GM21825 (cell line): ENCODE measurements at regions not wholly inside any gene's neighbourhood (a gene's known extent, or its start where the extent isn't known, plus 50 kb on each side); places are given as distances from the start of the nearest gene placed in this dataset.
"Not testable (repeated sequence)": the region's sequence is repeated elsewhere in the genome, so short reads cannot be mapped to it uniquely, and the experiment has no call there.

Experiments used
- ATAC-seq: cut with Tn5 transposase; IDR thresholded peaks from one replicate; pipeline ENCODE4 v1.9.1; 2021; ENCODE audit warnings: mild to moderate bottlenecking, moderate library complexity; ENCODE audit not compliant: unreplicated experiment

DNA sequence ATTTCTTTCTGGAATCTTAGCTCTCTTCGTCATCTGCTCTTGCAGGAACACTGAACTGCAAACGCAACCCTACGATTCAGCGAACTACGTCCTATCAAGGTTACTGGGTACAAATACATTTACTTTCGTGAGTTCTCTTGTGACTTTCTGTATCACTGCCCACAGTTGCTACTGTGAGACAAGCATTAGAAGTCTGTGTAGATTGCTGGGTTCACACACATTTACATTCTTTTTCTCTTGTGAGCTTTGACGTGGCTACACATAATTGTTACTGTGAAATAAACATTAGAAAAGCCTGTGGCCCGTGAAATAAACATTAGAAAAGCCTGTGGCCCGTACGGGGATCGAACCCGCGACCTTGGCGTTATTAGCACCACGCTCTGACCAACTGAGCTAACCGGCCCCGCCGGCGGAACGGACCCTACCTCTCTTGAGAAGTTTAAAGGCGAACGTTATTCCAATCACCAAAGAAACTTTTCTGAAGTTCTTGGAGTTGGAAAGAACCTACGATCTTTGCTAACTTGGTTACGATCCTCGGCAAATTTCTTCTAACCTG lies 61.2 kb upstream of the ZNF322 start:
- ATAC-seq: not testable (repeated sequence)

DNA sequence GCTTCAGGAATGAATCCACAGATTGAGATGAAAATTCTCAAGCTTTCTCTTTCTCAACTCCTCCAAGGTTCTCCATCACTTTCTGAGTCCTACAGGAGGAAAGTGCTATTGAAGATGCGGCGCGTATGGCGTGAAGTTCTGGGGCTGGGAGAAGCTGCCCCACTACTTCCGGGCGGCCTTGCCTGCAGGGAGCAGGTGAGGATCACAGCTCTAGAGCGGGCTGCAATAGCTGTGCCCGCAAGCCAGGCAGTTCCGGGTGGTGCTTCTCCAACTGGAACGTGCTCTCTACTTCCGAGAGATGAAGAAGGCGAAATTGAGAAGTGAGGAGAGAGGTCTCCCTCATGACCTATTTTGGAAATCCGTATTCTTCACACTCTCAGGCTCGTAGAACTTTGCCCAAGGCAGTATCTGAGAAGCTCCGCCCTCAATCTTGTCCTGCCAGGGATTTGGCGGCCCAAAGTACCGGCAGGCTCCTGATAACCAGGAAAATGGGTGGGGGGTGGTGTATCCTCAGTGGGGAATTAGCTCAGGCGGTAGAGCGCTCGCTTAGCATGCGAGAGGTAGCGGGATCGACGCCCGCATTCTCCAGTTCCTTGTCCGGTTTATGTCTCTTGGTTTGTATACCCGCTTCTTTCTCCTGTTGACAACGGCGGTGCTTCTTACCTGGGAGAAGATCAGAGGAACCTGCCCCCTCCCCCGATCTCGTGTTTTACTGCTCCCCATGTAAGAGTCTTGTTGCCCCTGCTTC lies 70.6 kb upstream of the ZNF322 start:
- ATAC-seq: not testable (repeated sequence)

- ATAC-seq: not testable (repeated sequence)
These were observed 75.4 kb upstream of the ZNF322 start for GRCh38 chr6:26734776-26735472.

DNA sequence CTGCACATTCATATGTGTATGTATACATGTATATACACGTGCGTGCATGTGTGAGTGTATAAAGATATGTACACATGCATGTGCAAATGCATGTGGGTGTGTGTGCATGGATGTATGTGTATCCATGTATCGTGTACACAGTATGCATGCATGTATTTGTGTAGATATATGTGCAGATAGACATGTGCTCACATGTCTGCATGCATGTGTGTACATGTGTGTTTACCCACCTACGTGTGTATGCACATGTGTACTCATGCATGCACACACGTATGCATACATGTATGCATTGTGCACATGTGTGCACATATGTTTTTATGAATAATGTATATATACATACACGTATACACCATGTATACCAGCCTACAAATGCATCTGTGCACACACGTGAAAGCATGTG lies 80.3 kb upstream of the ZNF322 start:
- no peak for ATAC-seq

DNA sequence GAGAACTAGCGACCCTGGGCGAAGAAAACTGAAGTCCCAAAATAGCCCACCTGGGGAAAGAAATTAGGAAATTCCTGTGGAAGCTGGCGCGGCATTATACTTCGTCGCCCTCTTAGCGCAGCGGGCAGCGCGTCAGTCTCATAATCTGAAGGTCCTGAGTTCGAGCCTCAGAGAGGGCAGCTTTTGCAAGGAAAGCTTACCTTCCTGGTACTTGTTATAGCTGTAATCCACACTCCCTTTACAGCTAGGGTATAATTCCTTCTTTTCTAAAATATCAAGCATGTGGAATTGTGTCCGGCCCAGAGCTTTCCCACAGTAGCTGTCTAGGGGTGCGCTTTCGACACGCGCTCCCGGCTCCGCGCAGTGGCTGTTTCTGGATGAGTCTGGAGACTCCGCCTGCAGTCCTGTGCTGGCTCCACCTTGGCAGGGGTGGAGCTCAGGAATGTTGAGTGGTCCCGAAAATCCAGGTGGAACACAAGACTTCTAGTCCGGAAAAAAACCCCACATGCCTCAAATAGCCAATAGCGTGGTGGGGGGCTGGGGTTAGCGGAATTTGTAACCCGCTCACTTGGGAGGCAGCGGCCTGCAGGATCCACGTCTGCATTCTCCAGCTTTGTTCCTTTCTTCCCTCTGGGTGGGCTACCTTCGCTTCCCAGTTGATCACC lies 83.7 kb upstream of the ZNF322 start:
- no peak for ATAC-seq

GRCh38 chr6:26743941-26744699 lies 84.6 kb upstream of the ZNF322 start:
- ATAC-seq: no peak

- not testable (repeated sequence) for ATAC-seq
These were observed 85.3 kb upstream of the ZNF322 start for GRCh38 chr6:26744837-26745282.

- not testable (repeated sequence) for ATAC-seq
These were observed 86.4 kb upstream of the ZNF322 start for GRCh38 chr6:26745964-26746363.

DNA sequence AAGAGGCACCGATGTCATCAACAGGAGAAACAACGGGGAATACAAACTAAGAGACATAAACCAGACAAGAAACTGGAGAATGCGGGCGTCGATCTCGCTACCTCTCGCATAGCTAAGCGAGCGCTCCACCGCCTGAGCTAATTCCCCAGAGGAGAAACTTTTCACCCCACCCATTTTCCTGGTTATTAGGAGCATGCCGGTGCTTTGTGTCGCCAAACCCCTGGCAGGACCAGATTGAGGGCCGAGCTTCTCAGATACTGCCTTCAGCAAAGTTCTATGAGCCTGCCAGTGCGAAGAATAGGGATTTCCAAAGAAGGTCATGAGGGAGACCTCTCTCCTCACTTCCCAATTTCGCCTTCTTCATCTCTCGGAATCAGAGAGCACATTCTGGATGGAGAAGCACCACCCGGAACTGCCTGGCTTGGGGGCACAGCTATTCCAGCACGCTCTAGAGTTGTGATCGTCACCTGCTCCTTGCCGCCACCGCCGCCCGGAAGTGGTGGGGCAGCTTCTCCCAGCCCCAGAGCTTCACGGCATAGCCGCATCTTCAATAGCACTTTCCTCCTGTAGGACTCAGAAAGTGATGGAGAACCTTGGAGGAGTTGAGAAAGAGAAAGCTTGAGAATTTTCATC lies 89.7 kb upstream of the ZNF322 start:
- ATAC-seq: not testable (repeated sequence)

DNA sequence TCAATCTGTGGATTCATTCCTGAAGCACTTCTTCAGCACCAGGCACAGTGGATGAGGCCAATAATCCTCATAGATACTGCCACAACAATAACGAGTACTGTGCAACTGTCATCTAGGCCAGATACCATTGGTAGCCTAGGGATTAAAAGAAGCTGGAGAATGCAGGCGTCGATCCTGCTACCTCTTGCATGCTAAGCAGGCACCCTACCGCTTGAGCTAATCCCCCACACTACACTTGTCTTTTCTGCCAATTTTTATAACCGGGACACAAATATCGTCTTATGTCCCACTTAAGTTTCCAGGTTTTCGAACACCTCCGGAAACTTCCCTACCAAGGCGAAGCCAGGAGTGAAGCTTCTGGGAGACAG lies 90.2 kb upstream of the ZNF322 start:
- not testable (repeated sequence) for ATAC-seq

DNA sequence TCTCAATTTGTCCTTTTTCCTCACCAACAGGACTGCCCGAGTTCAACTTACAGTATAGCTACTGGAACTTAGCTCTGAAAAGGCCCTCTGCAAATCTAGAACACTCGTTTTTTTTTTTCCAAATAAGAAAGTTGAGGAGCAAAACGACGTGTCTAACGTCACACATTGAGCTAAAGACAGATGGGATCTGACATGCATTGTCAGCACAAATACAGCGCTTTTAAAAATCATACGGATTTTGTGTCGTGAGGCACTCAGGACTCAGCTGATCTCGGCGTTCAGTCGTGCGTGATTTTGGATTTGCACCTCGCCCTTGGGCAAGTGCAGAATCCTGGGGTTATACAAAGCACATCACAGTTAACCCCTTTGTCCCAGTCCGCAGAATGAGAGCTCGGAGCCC lies 94.7 kb upstream of the ZNF322 start:
- ATAC-seq: no peak

- not testable (repeated sequence) for ATAC-seq
These were observed 95.3 kb upstream of the ZNF322 start for GRCh38 chr6:26754801-26755200.

- not testable (repeated sequence) for ATAC-seq
These were observed 96.7 kb upstream of the ZNF322 start for GRCh38 chr6:26756067-26756805.

- ATAC-seq: not testable (repeated sequence)
These were observed 106.8 kb upstream of the ZNF322 start for GRCh38 chr6:26766203-26766902.

DNA sequence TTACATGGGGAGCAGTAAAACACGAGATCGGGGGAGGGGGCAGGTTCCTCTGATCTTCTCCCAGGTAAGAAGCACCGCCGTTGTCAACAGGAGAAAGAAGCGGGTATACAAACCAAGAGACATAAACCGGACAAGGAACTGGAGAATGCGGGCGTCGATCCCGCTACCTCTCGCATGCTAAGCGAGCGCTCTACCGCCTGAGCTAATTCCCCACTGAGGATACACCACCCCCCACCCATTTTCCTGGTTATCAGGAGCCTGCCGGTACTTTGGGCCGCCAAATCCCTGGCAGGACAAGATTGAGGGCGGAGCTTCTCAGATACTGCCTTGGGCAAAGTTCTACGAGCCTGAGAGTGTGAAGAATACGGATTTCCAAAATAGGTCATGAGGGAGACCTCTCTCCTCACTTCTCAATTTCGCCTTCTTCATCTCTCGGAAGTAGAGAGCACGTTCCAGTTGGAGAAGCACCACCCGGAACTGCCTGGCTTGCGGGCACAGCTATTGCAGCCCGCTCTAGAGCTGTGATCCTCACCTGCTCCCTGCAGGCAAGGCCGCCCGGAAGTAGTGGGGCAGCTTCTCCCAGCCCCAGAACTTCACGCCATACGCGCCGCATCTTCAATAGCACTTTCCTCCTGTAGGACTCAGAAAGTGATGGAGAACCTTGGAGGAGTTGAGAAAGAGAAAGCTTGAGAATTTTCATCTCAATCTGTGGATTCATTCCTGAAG lies 111.6 kb upstream of the ZNF322 start:
- ATAC-seq: not testable (repeated sequence)

GRCh38 chr6:26773414-26773813 lies 113.9 kb upstream of the ZNF322 start:
- not testable (repeated sequence) for ATAC-seq

DNA sequence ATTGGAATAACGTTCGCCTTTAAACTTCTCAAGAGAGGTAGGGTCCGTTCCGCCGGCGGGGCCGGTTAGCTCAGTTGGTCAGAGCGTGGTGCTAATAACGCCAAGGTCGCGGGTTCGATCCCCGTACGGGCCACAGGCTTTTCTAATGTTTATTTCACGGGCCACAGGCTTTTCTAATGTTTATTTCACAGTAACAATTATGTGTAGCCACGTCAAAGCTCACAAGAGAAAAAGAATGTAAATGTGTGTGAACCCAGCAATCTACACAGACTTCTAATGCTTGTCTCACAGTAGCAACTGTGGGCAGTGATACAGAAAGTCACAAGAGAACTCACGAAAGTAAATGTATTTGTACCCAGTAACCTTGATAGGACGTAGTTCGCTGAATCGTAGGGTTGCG lies 121.0 kb upstream of the ZNF322 start:
- not testable (repeated sequence) for ATAC-seq
